Suppressor macrophage treated with lipopolysaccharide for 1 hour (primary cell): ENCODE measurements at regions not wholly inside any gene's neighbourhood (a gene's known extent, or its start where the extent isn't known, plus 50 kb on each side); places are given as distances from the start of the nearest gene placed in this dataset.
A peak's percentile ranks its signal among the peaks of the same experiment; 100 is the strongest.

ENCODE experiments used
- DNase-seq, 3 donors: peaks; one replicate each; pipeline ENCODE4 v3.0.0-alpha.2; 2020 to 2022

DNA sequence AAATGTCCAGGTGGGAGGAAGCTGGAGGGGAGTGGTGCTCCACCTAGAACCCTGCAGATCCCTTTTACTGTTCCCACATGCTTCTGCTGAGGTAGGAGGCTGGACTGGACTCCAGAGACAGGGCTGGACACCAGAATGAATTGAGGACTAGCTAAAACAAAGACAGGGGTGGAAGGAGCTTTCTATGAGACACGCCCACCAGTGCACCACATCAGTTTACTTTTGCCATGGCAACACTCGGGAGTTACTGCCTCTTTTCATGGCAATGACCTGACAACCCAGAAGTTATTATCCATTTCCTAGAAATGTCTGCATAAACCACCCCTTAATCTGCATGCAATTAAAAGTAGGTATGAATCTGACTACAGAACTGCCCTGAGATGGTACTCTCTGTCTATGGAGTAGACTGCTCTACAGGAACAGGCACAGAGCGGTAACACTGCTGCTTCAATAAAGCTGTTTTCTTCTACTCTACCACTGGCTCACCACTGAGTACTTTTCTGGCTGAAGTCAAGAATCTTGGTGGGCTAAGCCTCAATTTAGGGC is 211.7 kb downstream of the TFAP2C start:
- no peak for DNase-seq

DNA sequence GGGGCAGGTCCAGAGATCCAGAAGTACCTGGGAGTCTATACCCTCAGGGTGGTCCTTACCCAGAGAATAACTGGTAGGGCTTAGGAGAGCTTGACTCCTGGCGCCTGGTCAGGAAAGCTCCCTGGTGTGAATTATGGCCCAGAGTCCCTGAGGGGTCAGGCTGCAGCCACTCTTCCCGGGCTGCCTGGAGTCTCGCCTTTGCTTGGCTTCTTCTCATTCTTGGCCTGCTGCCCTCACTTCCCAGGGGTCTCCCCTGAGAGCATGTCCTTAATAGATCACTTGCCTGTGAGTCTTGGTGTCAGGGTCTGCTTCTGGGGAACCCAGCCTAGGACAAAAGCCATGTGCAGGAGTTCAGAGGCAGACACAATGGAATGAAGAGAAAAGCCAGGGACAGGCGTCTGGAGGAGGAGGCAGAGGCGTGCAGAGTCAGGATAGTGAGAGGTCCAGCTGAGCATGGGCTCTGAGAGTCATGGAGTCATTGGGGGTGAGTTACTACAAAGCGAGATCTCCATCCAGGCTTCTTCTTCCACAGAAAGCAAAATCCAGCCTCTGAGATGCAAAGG is 212.3 kb downstream of the TFAP2C start:
- DNase-seq = no peak

DNA sequence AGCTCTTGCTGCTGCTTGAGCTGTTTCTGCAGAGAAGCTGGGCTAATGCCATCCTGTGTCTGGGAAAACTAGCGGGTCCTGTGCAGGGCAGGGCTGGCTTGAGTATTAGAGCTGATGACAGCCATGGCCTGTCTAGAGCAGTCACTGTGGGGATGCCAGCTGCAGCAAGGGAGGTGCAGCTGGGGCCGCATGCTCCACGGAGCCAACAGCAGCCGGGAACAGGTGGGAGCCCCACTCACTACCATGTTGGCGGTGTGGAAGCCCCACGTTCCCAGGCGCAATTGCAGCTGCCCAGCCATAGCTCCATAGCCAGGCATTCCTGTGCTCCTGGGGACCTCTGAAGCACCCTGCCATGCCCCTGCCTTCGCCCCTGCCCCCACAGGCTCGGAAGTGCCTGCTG is 212.9 kb downstream of the TFAP2C start:
- no peak for DNase-seq

DNA sequence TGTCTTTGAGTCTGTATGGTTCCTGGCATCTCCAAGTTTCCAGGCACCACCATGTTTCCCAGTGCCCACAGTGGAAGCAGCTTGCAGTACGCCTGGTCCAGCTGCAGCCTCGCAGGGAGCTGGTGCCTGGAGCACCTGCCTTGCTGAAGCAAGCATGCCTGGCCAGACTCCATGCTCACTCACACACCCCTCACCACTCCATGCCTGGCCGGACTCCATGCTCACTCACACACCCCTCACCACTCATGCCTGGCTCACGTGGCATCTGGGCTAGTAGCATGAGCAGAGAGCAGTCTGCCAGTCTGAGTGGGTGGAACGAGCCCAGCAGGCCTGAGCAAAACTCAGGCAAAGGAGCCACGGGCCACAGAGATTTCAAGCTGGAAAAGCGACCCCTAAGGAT is 214.3 kb downstream of the TFAP2C start:
- no peak for DNase-seq

DNA sequence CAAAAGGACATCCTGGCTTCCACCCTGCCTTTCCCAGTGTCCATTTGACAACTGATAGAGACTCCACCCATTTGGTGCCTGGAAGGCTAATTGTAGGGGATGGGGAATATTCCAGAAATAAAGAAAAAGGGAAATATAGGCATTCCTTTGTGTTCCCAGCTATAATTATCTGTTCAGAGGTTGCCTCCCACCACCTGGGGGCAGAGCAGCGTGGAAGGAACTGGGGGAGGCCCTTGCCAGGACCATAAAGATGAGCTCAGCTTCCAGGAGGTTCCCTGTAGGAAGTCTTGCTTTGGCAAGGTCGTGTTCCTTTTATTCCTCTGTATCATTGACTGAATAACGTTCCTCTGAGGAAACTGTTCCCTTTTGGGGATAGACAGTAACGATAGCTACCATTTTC is 214.7 kb downstream of the TFAP2C start:
- no peak for DNase-seq

DNA sequence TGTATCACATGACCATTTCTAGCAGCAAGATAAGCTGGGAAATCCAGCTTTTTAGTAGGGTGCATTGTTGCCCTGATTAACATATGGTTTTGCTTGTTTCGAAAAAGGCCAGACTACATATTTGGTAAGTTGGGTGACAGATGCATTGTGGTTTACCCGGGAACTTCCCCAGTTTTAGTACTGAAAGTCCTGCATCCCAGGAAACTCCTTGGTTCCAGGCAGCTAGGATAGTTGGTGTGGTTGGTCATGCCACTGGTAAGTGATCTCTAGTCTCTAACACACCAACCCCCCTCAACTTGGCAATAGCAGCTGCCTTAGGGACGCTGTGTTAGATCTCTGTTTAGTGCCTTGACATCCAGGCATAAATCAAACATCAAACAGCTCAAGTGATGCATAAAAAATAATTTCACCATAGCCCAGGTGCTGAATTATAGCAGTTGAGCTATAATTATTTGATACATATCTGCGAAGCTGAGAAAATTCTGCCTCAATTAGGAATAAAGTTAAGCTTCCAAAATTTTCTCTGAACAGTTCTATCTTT is 216.5 kb downstream of the TFAP2C start:
- no peak for DNase-seq

DNA sequence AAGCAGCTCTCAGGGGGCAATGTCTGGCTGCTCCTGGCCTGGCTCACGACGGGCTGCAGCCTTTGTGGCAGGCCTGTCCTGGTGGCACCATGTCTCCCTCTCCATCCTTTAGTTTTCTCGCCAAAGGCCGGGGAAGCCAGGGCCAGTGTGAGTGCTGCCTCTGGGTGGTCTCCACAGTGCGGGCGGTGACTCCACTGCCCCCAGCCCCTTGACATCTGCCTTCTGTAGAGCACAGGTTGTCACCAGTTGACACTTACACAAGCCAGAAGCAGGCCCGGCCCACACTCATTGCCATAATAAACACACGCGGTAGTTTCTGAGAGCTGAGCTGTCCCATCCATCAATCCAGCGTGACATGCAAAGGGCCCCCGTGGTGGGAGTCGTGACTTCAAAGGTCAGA is 219.5 kb downstream of the TFAP2C start:
- no peak for DNase-seq

DNA sequence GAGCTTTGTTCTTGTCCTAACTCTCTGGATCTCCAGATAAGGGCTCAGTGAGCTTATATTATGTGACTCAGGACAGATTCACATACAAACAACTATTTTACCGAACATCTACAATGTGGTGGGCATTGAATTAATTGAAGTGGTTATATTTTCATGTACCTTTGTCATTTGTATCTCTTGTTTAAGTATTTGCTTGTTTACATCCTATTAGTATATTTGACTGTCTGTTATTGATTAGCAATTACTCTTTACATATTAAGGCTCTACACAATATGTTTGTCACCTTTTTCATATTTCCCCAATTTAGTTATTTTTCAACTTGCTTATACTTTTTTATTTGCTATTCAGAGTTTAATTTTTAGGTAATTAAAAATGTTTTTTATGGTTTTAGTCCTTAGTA is 222.4 kb downstream of the TFAP2C start:
- DNase-seq = no peak

DNA sequence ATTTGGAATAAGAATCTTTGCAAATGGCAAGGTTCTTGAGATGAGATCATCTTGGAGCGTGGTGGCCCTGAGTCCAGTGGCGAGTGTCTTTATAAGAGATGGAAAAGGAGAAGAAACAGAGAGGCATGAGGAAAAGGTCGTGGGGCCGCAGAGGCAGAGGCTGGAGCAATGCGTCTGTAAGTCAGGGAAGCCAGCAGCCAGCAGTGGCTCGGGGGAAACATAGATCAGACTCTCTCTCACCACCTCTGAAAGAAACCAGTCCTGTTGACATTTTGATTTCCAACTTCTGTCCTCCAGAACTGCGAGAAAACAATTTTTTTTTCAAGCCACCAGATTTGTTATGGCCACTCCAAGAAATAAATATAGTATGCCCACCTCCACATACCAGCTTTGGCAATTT is 226.6 kb downstream of the TFAP2C start:
- DNase-seq = no peak

DNA sequence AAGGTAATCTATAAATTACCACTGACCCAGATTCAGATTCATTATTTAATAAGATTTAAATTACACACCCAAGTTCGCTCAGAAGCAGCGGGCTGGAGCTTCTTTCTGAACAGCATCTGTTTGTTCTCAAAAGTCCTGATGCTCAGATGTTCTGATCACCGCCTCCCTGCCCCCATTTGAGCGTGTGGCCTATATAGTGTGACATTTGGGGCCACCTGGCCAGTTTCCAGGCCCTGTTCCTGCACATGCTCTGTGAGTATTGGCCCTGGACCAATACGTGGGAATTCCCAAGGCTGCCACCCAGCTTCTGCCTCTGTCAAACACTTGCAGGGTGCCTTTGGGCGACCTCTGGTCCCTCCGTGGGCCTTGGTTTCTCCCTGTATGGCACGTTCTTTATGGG is 228.8 kb downstream of the TFAP2C start:
- no peak for DNase-seq

DNA sequence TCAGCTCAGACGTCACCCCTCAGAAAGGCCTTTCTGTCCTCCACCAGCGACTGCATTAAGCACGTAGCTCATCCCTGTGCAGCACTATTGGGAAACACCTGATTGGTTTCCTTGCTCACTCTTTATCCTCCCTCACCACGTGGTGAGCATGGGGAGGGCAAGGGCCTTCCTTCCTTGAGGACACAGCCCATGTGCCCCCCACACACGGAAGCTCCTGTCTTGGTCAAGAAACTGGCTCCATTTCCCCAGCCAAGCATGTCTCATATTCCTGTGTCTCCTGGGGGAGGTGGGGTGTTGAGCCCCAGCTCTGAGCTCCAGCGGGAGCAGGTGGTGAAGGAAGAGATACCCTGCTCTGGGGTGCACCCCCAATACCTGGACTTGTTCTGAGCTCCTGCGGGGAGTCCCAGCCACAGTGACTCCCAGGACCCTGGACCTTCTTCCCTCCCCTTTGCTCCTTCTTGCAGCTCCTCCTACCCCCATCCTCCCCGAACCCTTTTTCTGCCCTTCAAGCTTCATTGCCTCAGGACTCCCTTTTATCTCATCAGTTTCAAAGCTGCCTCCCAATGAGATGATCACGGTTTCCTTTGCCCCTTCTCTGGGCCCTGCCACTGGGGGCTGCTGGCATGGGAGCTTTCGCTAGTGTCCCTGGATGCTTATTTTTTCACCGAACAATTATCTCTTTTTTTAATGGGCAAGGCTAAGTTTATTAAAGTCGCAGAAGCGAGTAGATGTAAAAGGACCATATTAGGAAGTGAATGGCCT is 230.1 kb downstream of the TFAP2C start:
- DNase-seq = no peak

DNA sequence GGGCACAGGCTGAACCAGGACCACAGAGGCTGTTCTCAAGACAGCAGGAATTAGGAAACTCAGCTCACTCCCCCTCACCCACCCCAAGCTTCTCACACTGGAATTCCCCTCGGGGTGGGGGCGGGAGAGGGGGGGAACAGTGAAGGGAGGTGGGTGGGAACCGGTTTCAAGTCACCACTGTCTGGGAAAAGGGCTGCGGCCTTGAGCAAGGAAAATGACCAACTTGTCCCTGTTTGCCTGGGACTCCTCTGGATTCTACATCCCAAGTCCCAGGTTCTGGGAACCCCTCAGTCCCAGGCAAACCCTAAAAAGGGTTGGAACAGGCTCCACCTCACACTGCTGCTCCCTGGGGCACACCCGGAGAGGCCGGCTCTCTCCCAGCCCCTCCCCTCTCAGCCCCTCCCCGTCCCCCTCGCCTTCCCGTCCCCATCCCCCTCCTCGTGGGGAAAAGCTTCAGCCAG is 230.7 kb downstream of the TFAP2C start:
- peak in 2 of 3 donors; percentile 5 to 45 for DNase-seq

DNA sequence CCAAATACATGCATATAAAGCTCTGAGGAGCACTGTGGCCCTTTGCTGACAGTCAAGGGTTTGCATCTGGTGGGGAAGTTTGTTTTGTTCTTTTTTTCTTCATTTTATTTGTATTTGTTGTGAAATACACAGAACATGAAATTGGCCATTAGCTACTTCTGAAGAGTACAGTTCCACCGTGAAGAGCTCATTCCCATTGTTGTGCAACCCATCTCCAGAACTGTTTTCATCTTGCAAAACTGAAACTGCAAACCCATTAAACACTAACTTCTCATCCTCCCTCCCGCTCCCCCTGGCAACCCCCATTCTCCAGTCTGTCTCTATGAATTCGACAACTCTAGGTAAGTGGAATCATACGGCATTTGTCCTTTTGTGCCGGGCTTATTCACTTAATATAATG is 231.3 kb downstream of the TFAP2C start:
- no peak for DNase-seq

DNA sequence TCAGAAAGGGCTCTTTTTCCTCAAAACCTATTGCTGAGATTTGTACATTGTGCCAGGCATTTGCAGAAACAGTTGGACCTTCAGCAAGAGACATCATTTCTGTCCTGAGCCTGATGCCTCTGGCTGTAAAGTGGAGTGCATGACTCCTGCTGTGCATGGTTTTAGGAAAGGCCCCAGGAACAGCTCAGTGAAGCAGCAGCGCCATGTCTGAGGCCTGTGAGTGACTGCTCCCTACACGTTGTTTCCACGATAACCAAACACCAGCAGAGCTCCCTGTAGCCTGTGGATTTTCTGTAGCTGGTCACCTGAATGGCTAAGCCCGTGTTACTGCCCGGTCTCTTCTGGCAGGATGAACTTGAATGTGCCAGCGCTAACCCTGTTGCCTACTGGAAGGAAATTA is 232.5 kb downstream of the TFAP2C start:
- no peak for DNase-seq

DNA sequence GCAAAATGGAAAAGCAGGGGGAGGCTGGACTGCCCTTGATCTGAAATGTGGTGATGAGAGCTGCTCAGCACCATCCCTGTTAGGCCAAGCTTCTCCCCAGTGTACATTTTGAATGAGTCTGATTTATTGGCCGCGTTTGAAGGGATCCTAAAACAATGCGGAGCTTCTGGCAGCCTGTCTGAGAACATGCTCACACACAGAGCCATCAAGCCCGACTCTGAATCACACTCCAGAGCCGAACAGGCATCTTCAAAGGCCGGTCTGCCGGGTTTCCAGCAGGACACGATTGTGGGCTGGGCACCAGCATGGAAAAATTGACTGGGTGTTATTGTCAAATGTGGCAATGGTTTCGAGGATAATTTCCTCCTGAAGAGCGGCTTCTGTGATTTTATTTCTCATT is 235.9 kb downstream of the TFAP2C start:
- DNase-seq = no peak

DNA sequence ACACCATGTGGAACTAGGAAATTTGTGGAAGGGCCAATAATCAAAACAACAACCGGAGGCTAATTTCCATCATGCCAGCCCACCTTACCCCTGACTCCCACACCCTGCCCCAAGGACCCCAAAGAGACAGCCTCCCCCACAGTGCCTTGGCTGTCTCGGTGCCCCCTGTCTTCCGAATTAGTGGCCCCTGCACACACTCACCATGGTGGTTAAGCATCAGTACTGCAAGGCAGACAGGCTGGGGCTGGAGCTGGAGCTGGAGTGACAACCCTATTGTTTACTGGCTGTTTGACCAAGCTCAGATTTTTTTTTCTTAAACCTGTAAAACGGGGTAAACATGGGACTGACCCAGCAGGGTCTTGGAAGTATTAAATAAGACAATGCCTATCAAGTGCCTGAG is 238.0 kb downstream of the TFAP2C start:
- no peak for DNase-seq

DNA sequence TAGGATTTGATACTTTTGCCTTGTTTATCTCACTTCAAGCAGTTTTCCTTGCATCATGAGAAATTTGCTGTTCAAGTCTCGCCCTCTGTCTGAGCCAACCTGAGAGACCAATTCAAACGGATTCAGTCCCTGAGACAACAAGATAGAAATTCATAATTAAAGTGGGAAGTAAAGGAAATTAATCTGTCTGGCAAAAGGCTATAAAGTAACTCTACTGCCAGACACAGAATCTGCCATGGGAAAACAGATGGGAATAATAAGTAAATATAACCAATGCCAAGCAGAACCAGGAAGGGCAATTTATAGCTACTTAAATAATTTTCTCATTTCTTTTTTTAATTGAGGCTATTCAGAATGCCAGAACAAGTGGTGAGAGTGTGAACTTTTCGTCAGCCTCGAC is 239.6 kb downstream of the TFAP2C start:
- no peak for DNase-seq

DNA sequence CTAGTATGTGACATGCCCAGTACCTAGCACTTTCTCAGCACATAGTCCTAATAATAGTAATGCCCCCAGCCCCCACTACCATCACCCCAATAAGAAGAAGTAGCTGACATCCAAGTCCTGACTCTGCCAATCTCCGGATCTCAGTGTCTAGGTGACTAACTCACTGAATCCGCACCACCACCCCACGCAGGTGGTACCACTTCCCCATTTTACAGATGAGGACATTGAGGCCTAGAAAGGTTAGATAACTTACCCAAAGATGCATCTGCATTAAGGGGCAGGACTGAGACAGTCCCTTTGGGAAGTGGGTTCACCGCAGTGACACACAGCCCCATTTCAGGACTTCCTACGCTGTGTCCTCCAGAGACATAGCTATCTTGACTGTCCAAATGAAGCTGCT is 241.2 kb downstream of the TFAP2C start:
- no peak for DNase-seq

DNA sequence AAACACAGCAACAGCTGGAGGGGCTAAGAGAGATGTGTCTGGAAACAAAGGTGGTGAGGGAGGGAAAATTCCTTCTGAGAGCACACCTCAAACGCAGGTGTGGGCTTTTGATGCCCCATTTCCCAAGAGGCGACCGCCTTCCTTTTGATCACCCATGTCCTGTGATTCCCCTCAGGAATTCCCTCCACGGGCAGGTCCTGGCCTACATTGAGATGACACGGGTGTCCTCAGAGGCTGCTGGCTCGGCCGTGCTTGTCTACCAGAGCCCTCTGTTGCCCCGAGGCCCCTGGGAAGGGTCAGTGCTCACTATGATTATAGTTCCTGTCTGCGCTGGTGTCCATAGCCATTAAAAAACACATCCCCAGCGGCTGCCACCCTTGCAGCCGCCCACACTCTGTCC is 242.6 kb downstream of the TFAP2C start:
- no peak for DNase-seq

DNA sequence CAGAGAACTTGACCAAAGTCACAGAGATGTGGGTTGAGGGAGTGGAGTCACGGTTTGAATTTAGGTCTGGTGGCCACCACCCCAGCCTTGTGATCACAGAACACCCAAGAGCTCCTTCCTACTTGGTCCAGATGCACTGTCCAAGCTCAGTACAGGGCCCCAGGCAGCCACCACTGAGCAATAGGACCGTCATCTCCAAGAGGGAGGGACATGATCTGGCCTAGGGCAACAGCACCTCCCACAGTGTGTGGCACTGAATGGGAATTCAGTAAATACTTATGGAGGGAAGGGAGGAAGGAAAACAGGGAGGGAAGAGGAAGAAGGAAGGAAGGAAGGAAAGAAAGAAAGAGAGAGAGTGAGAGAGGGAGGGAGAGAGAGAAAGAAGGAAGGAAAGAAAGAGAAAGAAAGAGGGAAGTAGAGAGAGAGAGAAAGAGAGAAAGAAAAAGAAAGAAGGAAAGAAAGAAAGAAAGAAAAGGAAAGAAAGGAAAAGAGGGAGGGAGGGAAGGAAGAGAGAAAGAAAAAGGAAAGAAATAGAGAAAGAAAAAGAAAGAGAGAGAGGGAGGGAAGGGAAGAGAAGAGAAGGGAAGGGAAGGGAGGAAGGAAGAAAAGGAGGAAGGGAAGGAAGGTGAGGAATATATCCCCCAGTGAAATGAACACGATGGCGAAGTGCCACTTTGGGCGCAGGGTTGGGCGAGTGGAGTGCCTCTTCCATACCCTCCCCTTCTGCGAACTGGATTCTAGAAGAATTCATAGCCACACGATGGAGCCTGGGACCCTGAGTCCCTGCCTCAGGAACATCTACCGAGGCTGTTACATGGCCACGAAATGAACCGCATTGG is 243.7 kb downstream of the TFAP2C start:
- no peak for DNase-seq

DNA sequence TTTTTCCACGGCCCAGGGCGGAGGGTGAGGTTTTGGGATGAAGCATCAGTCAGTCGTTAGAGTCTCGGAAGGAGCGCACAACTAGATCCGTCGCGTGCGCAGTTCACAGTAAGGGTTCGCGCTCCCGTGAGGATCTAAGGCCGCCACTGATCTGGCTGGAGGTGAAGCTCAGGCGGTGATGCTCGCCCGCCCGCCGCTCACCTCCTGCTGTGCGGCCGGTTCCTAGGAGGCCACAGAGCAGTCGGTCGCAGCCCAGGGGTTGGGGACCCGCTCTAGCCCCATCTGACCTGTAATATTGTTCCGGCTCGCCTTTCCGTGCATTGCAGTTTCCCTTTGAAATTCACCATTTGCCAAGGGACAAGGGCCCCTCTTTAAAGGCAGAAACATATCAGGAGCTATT is 244.7 kb downstream of the TFAP2C start:
- no peak for DNase-seq

DNA sequence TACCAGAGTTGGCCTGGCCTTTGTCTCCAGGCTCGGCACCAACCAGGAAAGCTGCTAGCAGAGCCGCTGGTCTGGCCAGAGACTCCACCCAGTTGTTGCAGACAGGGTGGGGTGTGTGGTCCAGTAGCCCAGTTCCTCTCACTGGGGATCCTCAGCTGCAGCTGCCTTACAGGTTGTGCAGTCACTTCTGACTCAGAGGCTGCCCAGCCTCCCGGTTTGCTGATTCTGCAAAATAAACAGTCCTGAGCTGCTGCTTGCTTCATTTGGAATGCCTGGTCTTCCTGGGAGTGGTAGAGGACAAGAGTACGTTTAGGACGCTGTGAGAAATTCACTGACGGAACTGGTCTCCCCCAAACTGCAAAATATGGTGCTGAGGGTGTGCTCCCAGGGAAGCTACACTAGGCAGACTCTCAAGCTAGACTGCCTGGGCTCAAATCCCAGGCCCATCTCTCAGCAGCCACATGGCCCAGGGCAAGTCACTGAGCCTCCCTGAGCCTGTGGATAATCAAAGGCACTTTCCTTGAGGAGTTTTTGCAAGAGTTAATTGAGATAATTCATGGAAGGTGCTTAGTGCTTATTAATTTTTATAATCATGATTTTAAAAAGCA is 246.1 kb downstream of the TFAP2C start:
- DNase-seq = peak in 1 of 3 donors; percentile 1

DNA sequence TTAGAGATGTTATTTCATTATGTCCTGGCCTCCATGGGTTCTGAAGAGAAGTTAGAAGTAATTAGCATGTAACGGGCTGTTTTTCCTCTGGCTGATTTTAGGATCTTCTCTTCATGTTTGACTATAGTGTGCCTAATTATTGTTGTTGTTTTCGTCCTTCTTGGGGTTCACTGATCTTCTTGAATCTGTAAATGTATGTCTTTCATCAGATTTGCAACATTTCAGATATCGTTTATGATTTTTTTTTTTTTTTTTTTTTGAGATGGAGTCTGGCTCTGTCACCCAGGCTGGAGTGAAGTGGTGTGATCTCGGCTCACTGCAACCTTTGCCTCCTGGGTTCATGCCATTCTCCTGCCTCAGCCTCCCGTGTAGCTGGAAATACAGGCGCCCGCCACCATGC is 246.7 kb downstream of the TFAP2C start:
- DNase-seq = no peak
